IgD-negative memory B cell (primary cell): ENCODE measurements at regions not wholly inside any gene's neighbourhood (a gene's known extent, or its start where the extent isn't known, plus 50 kb on each side); places are given as distances from the start of the nearest gene placed in this dataset.

Experiments used
- H3K27ac Mint-ChIP-seq, 3 donors: one replicate each; pipeline ENCODE4 v1.8.0; 2020 to 2022; ENCODE audit warnings: mild to moderate bottlenecking in 3 of 3, mixed read lengths in 3 of 3, moderate library complexity in 1 of 3
- H3K27me3 Mint-ChIP-seq: one replicate; pipeline ENCODE4 v1.8.0; 2021; ENCODE audit warnings: mixed read lengths
- H3K36me3 Mint-ChIP-seq: one replicate; pipeline ENCODE4 v1.8.0; 2020; ENCODE audit warnings: mild to moderate bottlenecking, mixed read lengths
- H3K4me1 Mint-ChIP-seq, 3 donors: one replicate each; pipeline ENCODE4 v1.8.0; 2020 to 2022; ENCODE audit warnings: mixed read lengths in 3 of 3, mild to moderate bottlenecking in 1 of 3
- H3K4me3 Mint-ChIP-seq, 4 donors: one replicate each; pipeline ENCODE4 v1.8.0; 2020 to 2022; ENCODE audit warnings: mild to moderate bottlenecking in 4 of 4, mixed read lengths in 4 of 4, moderate library complexity in 3 of 4
- H3K9me3 Mint-ChIP-seq, 3 donors: one replicate each; pipeline ENCODE4 v1.8.0; 2020 to 2021; ENCODE audit warnings: mixed read lengths in 3 of 3, mild to moderate bottlenecking in 1 of 3

DNA sequence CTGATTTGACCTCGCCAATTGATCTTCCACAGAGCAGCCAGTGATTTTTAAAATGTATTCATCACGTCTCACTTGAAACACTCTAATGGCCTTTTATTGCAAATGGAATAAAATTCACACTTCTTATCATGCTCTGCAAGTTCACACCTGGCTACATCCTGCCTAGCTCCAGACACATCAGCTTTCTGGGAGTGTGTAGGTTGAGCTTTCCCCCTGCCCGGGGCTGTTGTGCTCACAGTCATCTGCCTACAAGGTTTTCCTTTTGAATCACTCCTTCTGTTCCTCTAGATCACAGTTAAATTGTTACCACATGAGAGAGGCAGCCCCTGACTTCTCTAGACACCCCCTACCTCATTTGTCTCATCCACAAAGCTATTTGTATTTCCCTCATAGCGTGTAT lies 674.5 kb downstream of the PRELID2 start:
- Mint-ChIP-seq H3K4me1 (no peaks in the 10 kb centered on the region), H3K27me3 (peaks cover 1% of the 10 kb centered on the region), H3K27ac (no peak overlapping the region), H3K36me3 (no peaks in the 10 kb centered on the region), H3K4me3 (no peak overlapping the region), H3K9me3 (peaks cover 0 to 2% (median 2%) of the 10 kb centered on the region in 3 donors)

GRCh38 chr5:145158730-145159129 lies 676.4 kb downstream of the PRELID2 start:
- Mint-ChIP-seq H3K27ac (no peak overlapping the region), H3K27me3 (peaks cover 1% of the 10 kb centered on the region), H3K4me1 (no peaks in the 10 kb centered on the region), H3K9me3 (peaks cover 0 to 2% (median 2%) of the 10 kb centered on the region in 3 donors), H3K36me3 (no peaks in the 10 kb centered on the region), H3K4me3 (no peak overlapping the region)

GRCh38 chr5:145157841-145158240 lies 677.3 kb downstream of the PRELID2 start:
- H3K27me3 Mint-ChIP-seq = peaks cover 1% of the 10 kb centered on the region
- H3K27ac Mint-ChIP-seq = no peak overlapping the region
- H3K4me1 Mint-ChIP-seq = no peaks in the 10 kb centered on the region
- no peak overlapping the region for H3K4me3 Mint-ChIP-seq
- H3K36me3 Mint-ChIP-seq = no peaks in the 10 kb centered on the region
- peaks cover 0 to 2% (median 0%) of the 10 kb centered on the region in 3 donors for H3K9me3 Mint-ChIP-seq

- H3K27me3 Mint-ChIP-seq = no peaks in the 10 kb centered on the region
- no peaks in the 10 kb centered on the region for H3K36me3 Mint-ChIP-seq
- no peak overlapping the region for H3K27ac Mint-ChIP-seq
- no peaks in the 10 kb centered on the region for H3K4me1 Mint-ChIP-seq
- H3K4me3 Mint-ChIP-seq = no peak overlapping the region
- peaks cover 2 to 4% (median 3%) of the 10 kb centered on the region in 3 donors for H3K9me3 Mint-ChIP-seq
Observed at GRCh38 chr5:145141534-145141933, 693.6 kb downstream of the PRELID2 start.

DNA sequence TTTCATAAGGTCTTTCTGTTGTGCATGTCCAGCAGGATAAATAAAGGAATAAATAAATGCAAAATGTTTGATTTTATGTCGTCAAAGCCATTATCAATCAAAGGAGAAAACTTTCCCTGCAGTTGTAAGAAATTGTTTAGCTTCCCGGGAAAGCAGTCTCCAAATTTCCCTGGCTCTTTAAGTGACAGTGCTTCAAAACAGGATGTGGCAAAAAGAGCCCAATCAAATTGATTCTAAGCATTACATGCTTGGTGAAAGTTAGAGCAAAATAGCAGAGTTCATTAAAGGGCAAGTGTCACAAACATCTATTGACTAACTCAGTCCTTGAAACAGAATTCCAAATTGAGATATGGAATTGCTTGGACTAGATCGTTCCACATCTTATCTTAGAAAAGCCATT lies 704.1 kb downstream of the PRELID2 start:
- Mint-ChIP-seq H3K9me3 (peaks cover 0 to 2% (median 0%) of the 10 kb centered on the region in 3 donors), H3K4me1 (no peaks in the 10 kb centered on the region), H3K36me3 (no peaks in the 10 kb centered on the region), H3K27me3 (no peaks in the 10 kb centered on the region), H3K27ac (no peak overlapping the region), H3K4me3 (no peak overlapping the region)

GRCh38 chr5:145129797-145130196 lies 705.3 kb downstream of the PRELID2 start:
- H3K4me3 Mint-ChIP-seq = no peak overlapping the region
- no peaks in the 10 kb centered on the region for H3K9me3 Mint-ChIP-seq
- no peaks in the 10 kb centered on the region for H3K27me3 Mint-ChIP-seq
- no peaks in the 10 kb centered on the region for H3K4me1 Mint-ChIP-seq
- H3K27ac Mint-ChIP-seq = no peak overlapping the region
- no peaks in the 10 kb centered on the region for H3K36me3 Mint-ChIP-seq

- no peaks in the 10 kb centered on the region for H3K9me3 Mint-ChIP-seq
- no peak overlapping the region for H3K4me3 Mint-ChIP-seq
- no peaks in the 10 kb centered on the region for H3K27me3 Mint-ChIP-seq
- H3K4me1 Mint-ChIP-seq = no peaks in the 10 kb centered on the region
- H3K36me3 Mint-ChIP-seq = no peaks in the 10 kb centered on the region
- H3K27ac Mint-ChIP-seq = no peak overlapping the region
Observed at GRCh38 chr5:145124806-145125205, 710.3 kb downstream of the PRELID2 start.

DNA sequence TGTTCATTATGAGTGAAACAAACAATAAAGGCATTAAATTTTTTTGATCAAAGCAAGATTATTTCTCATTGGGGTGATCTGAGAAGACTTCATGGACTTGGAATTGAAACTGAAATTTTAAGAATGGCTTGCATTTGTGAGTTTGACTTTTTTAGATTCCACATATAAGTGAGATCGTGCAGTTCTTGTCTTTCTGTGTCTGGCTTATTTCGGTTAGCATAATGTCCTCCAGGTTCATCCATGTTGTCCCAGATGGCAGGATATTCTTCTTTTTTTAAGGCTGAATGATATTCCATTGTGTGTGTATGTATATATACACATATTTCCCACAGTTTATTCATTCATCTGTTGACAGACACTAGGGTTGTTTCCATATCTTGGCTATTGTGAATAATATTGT lies 716.5 kb downstream of the PRELID2 start:
- H3K4me1 Mint-ChIP-seq = peaks cover 0 to 3% (median 0%) of the 10 kb centered on the region in 3 donors
- no peaks in the 10 kb centered on the region for H3K27me3 Mint-ChIP-seq
- no peak overlapping the region for H3K27ac Mint-ChIP-seq
- H3K36me3 Mint-ChIP-seq = no peaks in the 10 kb centered on the region
- H3K4me3 Mint-ChIP-seq = no peak overlapping the region
- H3K9me3 Mint-ChIP-seq = peaks cover 0 to 8% (median 0%) of the 10 kb centered on the region in 3 donors

DNA sequence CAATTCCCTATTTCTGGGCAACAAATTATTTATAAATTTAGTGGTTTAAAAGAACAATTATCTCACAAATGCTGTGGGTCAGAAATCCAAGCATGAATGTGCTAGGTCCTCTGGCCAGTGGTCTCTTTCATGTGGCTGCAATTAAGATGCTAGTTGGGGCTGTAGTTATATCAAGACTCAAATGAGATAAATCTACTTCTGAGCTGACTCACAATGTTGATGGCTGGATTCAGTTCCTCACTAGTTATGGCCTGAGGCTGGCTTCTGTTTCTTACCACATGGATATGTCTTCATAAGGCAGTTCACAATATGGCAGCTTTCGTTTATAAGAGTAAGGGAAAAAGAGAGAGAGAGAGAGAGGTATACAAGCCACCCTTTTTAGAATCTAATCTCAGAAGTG lies 717.0 kb downstream of the PRELID2 start:
- H3K4me1 Mint-ChIP-seq = peaks cover 0 to 3% (median 0%) of the 10 kb centered on the region in 3 donors
- H3K27me3 Mint-ChIP-seq = no peaks in the 10 kb centered on the region
- no peak overlapping the region for H3K27ac Mint-ChIP-seq
- H3K9me3 Mint-ChIP-seq = peaks cover 0 to 12% (median 0%) of the 10 kb centered on the region in 3 donors
- no peaks in the 10 kb centered on the region for H3K36me3 Mint-ChIP-seq
- no peak overlapping the region for H3K4me3 Mint-ChIP-seq

DNA sequence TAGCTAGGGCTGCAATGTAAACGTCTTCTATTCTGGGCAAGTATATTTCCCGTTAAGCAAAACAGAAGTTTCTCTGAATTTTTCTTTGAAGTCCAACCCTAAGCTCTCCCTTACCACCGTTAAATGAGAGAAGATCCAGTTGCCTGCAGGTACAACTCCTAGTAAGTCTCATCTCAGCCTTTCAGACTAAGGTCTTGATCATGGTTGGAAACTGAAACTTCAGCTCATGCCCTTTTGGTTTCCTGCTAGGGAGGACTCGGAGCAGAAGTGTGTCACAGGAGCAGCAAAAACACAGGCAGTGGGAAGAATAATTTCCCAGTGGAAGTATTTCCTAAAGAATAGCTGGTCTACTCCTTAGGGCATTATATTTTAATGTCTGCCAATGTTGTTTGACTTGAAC lies 717.9 kb downstream of the PRELID2 start:
- Mint-ChIP-seq H3K36me3 (no peaks in the 10 kb centered on the region), H3K9me3 (peaks cover 0 to 12% (median under 1%) of the 10 kb centered on the region in 3 donors), H3K4me1 (peaks cover 0 to 3% (median 0%) of the 10 kb centered on the region in 3 donors), H3K27ac (no peak overlapping the region), H3K27me3 (no peaks in the 10 kb centered on the region), H3K4me3 (no peak overlapping the region)

DNA sequence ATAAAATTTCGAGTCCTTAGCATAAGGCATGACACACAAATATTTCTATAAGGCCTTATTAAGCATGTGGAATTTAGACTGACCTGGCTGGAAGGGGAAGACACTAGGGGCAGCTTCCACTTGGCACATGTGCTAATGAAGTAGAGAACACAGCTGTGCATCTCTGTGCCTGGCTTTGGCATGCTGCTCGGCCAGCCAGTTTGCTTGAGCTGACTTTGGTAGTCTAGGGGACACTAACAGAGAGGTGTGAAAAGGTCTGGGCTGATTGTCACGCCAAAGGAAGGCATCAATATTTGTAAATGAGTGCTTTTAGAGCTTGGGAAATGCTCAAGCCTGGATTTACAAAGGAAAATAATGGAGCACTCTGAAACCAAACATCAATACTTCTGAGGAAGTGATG lies 723.7 kb downstream of the PRELID2 start:
- Mint-ChIP-seq H3K9me3 (peaks cover 2 to 21% (median 3%) of the 10 kb centered on the region in 3 donors), H3K4me3 (no peak overlapping the region), H3K4me1 (peaks cover 0 to 3% (median 0%) of the 10 kb centered on the region in 3 donors), H3K36me3 (no peaks in the 10 kb centered on the region), H3K27me3 (no peaks in the 10 kb centered on the region), H3K27ac (no peak overlapping the region)

- peaks cover 2 to 21% (median 3%) of the 10 kb centered on the region in 3 donors for H3K9me3 Mint-ChIP-seq
Observed at GRCh38 chr5:145110834-145111233, 724.3 kb downstream of the PRELID2 start.

GRCh38 chr5:145110181-145110580 lies 725.0 kb downstream of the PRELID2 start:
- no peak overlapping the region for H3K4me3 Mint-ChIP-seq
- H3K27me3 Mint-ChIP-seq = no peaks in the 10 kb centered on the region
- no peaks in the 10 kb centered on the region for H3K36me3 Mint-ChIP-seq
- no peak overlapping the region for H3K27ac Mint-ChIP-seq
- H3K4me1 Mint-ChIP-seq = peaks cover 0 to 3% (median 0%) of the 10 kb centered on the region in 3 donors
- peaks cover 2 to 20% (median 3%) of the 10 kb centered on the region in 3 donors for H3K9me3 Mint-ChIP-seq

More at GRCh38 chr5:145110834-145111233, 724.3 kb downstream of the PRELID2 start:
- Mint-ChIP-seq H3K36me3 (no peaks in the 10 kb centered on the region), H3K4me1 (peaks cover 0 to 3% (median 0%) of the 10 kb centered on the region in 3 donors), H3K27ac (no peak overlapping the region), H3K4me3 (no peak overlapping the region), H3K27me3 (no peaks in the 10 kb centered on the region)

DNA sequence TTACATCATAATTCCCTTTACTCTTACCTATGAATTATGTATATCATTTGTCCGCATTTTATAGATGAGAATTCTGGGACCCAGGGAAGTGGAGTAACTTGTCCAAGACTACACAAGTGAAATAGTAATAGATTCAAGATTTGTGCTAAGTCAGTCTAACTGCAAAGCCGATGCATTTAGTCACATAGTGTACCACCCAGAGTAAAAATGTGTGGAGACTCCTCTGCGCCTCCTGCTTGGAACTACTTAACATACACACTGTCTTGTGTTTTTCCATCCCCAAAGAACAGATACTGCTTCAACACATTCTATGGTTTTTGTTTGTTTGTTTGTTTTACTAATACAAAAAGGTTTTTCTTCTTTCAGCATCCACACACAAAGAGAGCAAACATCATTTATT lies 729.8 kb downstream of the PRELID2 start:
- no peak overlapping the region for H3K27ac Mint-ChIP-seq
- H3K27me3 Mint-ChIP-seq = no peaks in the 10 kb centered on the region
- H3K4me1 Mint-ChIP-seq = no peaks in the 10 kb centered on the region
- no peaks in the 10 kb centered on the region for H3K36me3 Mint-ChIP-seq
- no peak overlapping the region for H3K4me3 Mint-ChIP-seq
- H3K9me3 Mint-ChIP-seq = peaks cover 0 to 2% (median 0%) of the 10 kb centered on the region in 3 donors

DNA sequence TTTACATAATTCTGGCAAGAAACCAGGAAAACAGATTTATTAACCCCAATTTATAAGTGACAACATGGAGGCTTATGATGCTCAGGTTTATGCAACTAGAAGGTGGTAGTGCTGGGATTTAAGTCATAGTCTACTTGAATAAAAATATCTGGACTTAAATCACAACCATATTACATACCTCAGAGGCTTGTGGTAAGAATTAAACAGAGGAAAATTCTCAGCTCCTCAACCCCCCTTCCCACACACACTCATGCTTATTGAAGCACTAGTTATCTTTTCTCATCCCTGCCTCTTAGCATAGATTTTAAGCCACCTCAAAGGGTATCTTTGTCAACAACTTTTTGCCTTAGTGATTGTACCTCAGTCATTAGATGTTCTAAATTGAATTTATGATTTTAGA lies 731.0 kb downstream of the PRELID2 start:
- no peak overlapping the region for H3K4me3 Mint-ChIP-seq
- H3K9me3 Mint-ChIP-seq = peaks cover 0 to under 1% (median 0%) of the 10 kb centered on the region in 3 donors
- no peaks in the 10 kb centered on the region for H3K36me3 Mint-ChIP-seq
- no peak overlapping the region for H3K27ac Mint-ChIP-seq
- H3K27me3 Mint-ChIP-seq = no peaks in the 10 kb centered on the region
- no peaks in the 10 kb centered on the region for H3K4me1 Mint-ChIP-seq

DNA sequence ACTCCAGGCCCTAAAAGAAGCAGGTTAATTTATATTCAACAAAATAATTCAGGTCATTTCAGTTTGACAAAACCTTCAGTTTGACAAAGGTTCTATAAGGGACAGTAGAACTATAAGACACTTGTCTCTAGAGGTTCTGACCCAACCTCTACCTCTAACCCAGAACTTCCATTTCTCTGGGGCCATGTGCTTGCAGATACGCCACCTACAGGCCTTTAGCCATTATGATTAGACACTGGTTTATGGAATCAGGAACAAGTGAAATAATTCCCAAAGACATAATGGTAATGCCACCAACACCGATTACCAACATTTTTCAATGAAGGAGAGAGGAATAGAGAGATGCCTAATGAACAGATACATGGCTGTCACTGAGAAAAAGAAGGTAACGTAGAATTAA lies 733.9 kb downstream of the PRELID2 start:
- H3K27me3 Mint-ChIP-seq = no peaks in the 10 kb centered on the region
- H3K36me3 Mint-ChIP-seq = no peaks in the 10 kb centered on the region
- H3K27ac Mint-ChIP-seq = no peak overlapping the region
- H3K9me3 Mint-ChIP-seq = peaks cover 0 to 6% (median 1%) of the 10 kb centered on the region in 3 donors
- no peaks in the 10 kb centered on the region for H3K4me1 Mint-ChIP-seq
- H3K4me3 Mint-ChIP-seq = no peak overlapping the region
